IMR-90 (cell line): ENCODE measurements at regions not wholly inside any gene's neighbourhood (a gene's known extent, or its start where the extent isn't known, plus 50 kb on each side); places are given as distances from the start of the nearest gene placed in this dataset.

Experiments
- ATAC-seq: fragments of 200-7000 bp; cut with Tn5 transposase; 2 replicates; pipeline ENCODE4 v1.9.1; 2020; ENCODE audit warnings: low read depth, mild to moderate bottlenecking, moderate library complexity
- BruUV-seq: library from RNA; stranded (reverse); fragments of 400-500 nt; replicated peaks from 2 replicates; lab custom pipeline; 2021; lab: Mats Ljungman, UMichigan
- CTCF ChIA-PET: fragments of 300-600 bp; formaldehyde crosslinking; extraction: SDS; loops from one replicate; lab custom pipeline; 2021; ENCODE audit warnings: antibody characterized with exemption; lab: Yijun Ruan, JAX
- POLR2A ChIA-PET: fragments of 300-600 bp; sonication (Branson Sonifier 250); formaldehyde crosslinking; loops from one replicate; lab custom pipeline; 2022; ENCODE audit warnings: antibody characterized with exemption; ENCODE audit not compliant: unreplicated experiment; lab: Charles Lee
- DNase-seq: peaks from one replicate; pipeline ENCODE4 v3.0.0; 2013
- H2AFZ ChIP-seq: replicated peaks from 2 replicates; pipeline ENCODE3; 2013; ENCODE audit warnings: low read length, mild to moderate bottlenecking; ENCODE audit not compliant: poor library complexity
- H2AK5ac ChIP-seq: 2 replicates; pipeline ENCODE4 v1.6.1; 2013; ENCODE audit warnings: low read depth, low read length, inconsistent platforms
- H2AK9ac ChIP-seq: replicated peaks from 2 replicates; pipeline ENCODE3; 2013; ENCODE audit warnings: mild to moderate bottlenecking, low read depth, low read length, moderate library complexity; ENCODE audit not compliant: poor library complexity
- H2BK120ac ChIP-seq: 2 replicates; pipeline ENCODE4 v1.6.1; 2013; ENCODE audit warnings: low read depth, low read length, inconsistent platforms
- H2BK15ac ChIP-seq: 3 replicates; pipeline ENCODE4 v1.6.1; 2013; ENCODE audit warnings: low read depth, low read length, inconsistent platforms
- H2BK20ac ChIP-seq: 2 replicates; pipeline ENCODE4 v1.6.1; 2013; ENCODE audit warnings: low read depth, mild to moderate bottlenecking, inconsistent platforms, low read length, moderate library complexity
- H2BK5ac ChIP-seq: 2 replicates; pipeline ENCODE4 v1.6.1; 2013; ENCODE audit warnings: mild to moderate bottlenecking, low read depth, low read length, inconsistent platforms; ENCODE audit not compliant: poor library complexity, severe bottlenecking
- H3K14ac ChIP-seq: replicated peaks from 2 replicates; pipeline ENCODE4 v1.6.1; 2013; ENCODE audit warnings: low read depth, low read length, inconsistent platforms
- H3K18ac ChIP-seq: 2 replicates; pipeline ENCODE4 v1.6.1; 2013; ENCODE audit warnings: low read depth, low read length, control low read depth
- H3K23ac ChIP-seq: 2 replicates; pipeline ENCODE4 v1.6.1; 2013; ENCODE audit warnings: low read depth, low read length, inconsistent platforms
- H3K27ac ChIP-seq: 2 replicates; pipeline ENCODE4 v1.5.1; 2013; ENCODE audit warnings: mild to moderate bottlenecking, control low read depth, low read length; ENCODE audit not compliant: insufficient read depth
- H3K27me3 ChIP-seq: 2 replicates; pipeline ENCODE4 v1.6.1; 2013; ENCODE audit warnings: low read length; ENCODE audit not compliant: control insufficient read depth, insufficient read depth
- H3K36me3 ChIP-seq: 2 replicates; pipeline ENCODE4 v1.6.1; 2013; ENCODE audit warnings: low read length, mixed read lengths; ENCODE audit not compliant: control insufficient read depth, insufficient read depth
- H3K4ac ChIP-seq: 2 replicates; pipeline ENCODE4 v1.6.1; 2013; ENCODE audit warnings: low read depth, low read length, inconsistent platforms
- H3K4me1 ChIP-seq: 2 replicates; pipeline ENCODE4 v1.6.1; 2013; ENCODE audit warnings: low read length, mixed read lengths; ENCODE audit not compliant: control insufficient read depth, insufficient read depth
- H3K4me2 ChIP-seq: 2 replicates; pipeline ENCODE4 v1.6.1; 2013; ENCODE audit warnings: low read depth, mild to moderate bottlenecking, control low read depth, low read length, moderate library complexity
- H3K4me3 ChIP-seq: 2 replicates; pipeline ENCODE4 v1.5.1; 2013; ENCODE audit warnings: low read depth, mild to moderate bottlenecking, control low read depth, low read length, moderate library complexity; ENCODE audit not compliant: insufficient read depth
- H3K56ac ChIP-seq: 2 replicates; pipeline ENCODE4 v1.6.1; 2013; ENCODE audit warnings: low read length, inconsistent platforms; ENCODE audit not compliant: insufficient read depth; ENCODE audit errors: extremely low read depth
- H3K79me1 ChIP-seq, 2 experiments: 2 replicates each; pipeline ENCODE4 v1.6.1; 2013; ENCODE audit warnings: low read length in 2 of 2, inconsistent platforms in 1 of 2, low read depth in 1 of 2
- H3K9ac ChIP-seq: 2 replicates; pipeline ENCODE4 v1.6.1; 2013; ENCODE audit warnings: low read depth, low read length, control low read depth
- H3K9me1 ChIP-seq: 2 replicates; pipeline ENCODE4 v1.6.1; 2013; ENCODE audit warnings: low read length, inconsistent platforms; ENCODE audit not compliant: insufficient read depth
- H3K9me3 ChIP-seq: 2 replicates; pipeline ENCODE4 v1.6.1; 2013; ENCODE audit warnings: low read length; ENCODE audit not compliant: control insufficient read depth, insufficient read depth
- H4K20me1 ChIP-seq: 2 replicates; pipeline ENCODE4 v1.6.1; 2013; ENCODE audit warnings: low read length, inconsistent platforms; ENCODE audit not compliant: insufficient read depth
- H4K5ac ChIP-seq: 2 replicates; pipeline ENCODE4 v1.6.1; 2013; ENCODE audit warnings: mild to moderate bottlenecking, low read depth, low read length, control low read depth
- H4K8ac ChIP-seq, 2 experiments: 2 replicates each; pipeline ENCODE4 v1.6.1; 2013; ENCODE audit warnings: low read depth in 2 of 2, low read length in 2 of 2, control low read depth in 1 of 2, inconsistent platforms in 1 of 2
- H4K91ac ChIP-seq: 2 replicates; pipeline ENCODE4 v1.6.1; 2013; ENCODE audit warnings: low read depth, low read length, inconsistent platforms; ENCODE audit not compliant: insufficient read depth
- BHLHE40 ChIP-seq: fragments of 150-350 bp; IDR thresholded peaks from 2 replicates; pipeline ENCODE4 v1.6.1; 2016; ENCODE audit warnings: mild to moderate bottlenecking, low read depth, low read length
- CEBPB ChIP-seq: IDR thresholded peaks from 2 replicates; pipeline ENCODE4 v1.6.1; 2012; ENCODE audit warnings: low read depth, low read length, improper control_type of control experiment
- CHD1 ChIP-seq: IDR thresholded peaks from 2 replicates; pipeline ENCODE4 v1.6.1; 2012; ENCODE audit warnings: low read depth, low read length, improper control_type of control experiment
- CTCF ChIP-seq: conservative IDR thresholded peaks from 2 replicates; pipeline ENCODE4 v1.5.1; 2012; ENCODE audit warnings: mild to moderate bottlenecking, low read depth, low read length, improper control_type of control experiment
- ELK1 ChIP-seq: fragments of 150-350 bp; IDR thresholded peaks from 2 replicates; pipeline ENCODE4 v1.6.1; 2016; ENCODE audit warnings: low read depth, mild to moderate bottlenecking, low read length, moderate library complexity, borderline replicate concordance
- FOS ChIP-seq: fragments of 150-350 bp; IDR thresholded peaks from 2 replicates; pipeline ENCODE4 v1.6.1; 2016; ENCODE audit warnings: low read depth, low read length
- MAFK ChIP-seq: IDR thresholded peaks from 2 replicates; pipeline ENCODE4 v1.6.1; 2012; ENCODE audit warnings: low read depth, low read length, improper control_type of control experiment
- MAZ ChIP-seq: IDR thresholded peaks from 2 replicates; pipeline ENCODE4 v1.6.1; 2012; ENCODE audit warnings: low read depth, mild to moderate bottlenecking, low read length, improper control_type of control experiment, moderate library complexity, borderline replicate concordance
- MXI1 ChIP-seq: IDR thresholded peaks from 2 replicates; pipeline ENCODE4 v1.6.1; 2012; ENCODE audit warnings: low read depth, mild to moderate bottlenecking, low read length, moderate library complexity, borderline replicate concordance
- NFE2L2 ChIP-seq: fragments of 150-350 bp; IDR thresholded peaks from 2 replicates; pipeline ENCODE4 v1.6.1; 2016; ENCODE audit warnings: low read depth, mild to moderate bottlenecking, low read length
- POLR2A ChIP-seq: IDR thresholded peaks from 2 replicates; pipeline ENCODE4 v1.6.1; 2012; ENCODE audit warnings: mild to moderate bottlenecking, low read depth, low read length
- RAD21 ChIP-seq: IDR thresholded peaks from 2 replicates; pipeline ENCODE4 v1.6.1; 2012; ENCODE audit warnings: low read length, improper control_type of control experiment
- RCOR1 ChIP-seq: IDR thresholded peaks from 2 replicates; pipeline ENCODE4 v1.6.1; 2012; ENCODE audit warnings: mild to moderate bottlenecking, low read length, improper control_type of control experiment; ENCODE audit not compliant: insufficient replicate concordance
- RFX5 ChIP-seq: IDR thresholded peaks from 2 replicates; pipeline ENCODE4 v1.8.0; 2012; ENCODE audit warnings: low read depth, mild to moderate bottlenecking, low read length, moderate library complexity
- SMC3 ChIP-seq: fragments of 150-350 bp; IDR thresholded peaks from 2 replicates; pipeline ENCODE4 v1.6.1; 2016; ENCODE audit warnings: low read depth, mild to moderate bottlenecking, antibody characterized with exemption, low read length, moderate library complexity
- WGBS, 2 experiments: methylation state at CpG; one replicate each; pipeline versions ENCODE4 v1.1.5 to v1.1.7; 2013; ENCODE audit warnings: missing lambda C conversion rate in 2 of 2; ENCODE audit not compliant: insufficient read length in 1 of 2; ENCODE audit errors: extremely low coverage in 2 of 2; 5-methylcytosine and 5-hydroxymethylcytosine counted together
- dilution Hi-C: fragments of 300-500 bp; cut with HindIII; formaldehyde crosslinking; loops from one replicate; pipeline ENCODE4 v1.14.3; 2018; ENCODE audit warnings: low sequenced_read_pairs; ENCODE audit not compliant: unreplicated experiment
- in situ Hi-C: fragments of 300-500 bp; cut with MboI; formaldehyde crosslinking; loops from 3 replicates; pipeline ENCODE4 v1.14.3; 2019; ENCODE audit warnings: low sequenced_read_pairs, inconsistent platforms, mixed read lengths
- intact Hi-C: fragments of 100-400 bp; cut with micrococcal nuclease; formaldehyde crosslinking; loops from 2 replicates; pipeline ENCODE4 v1.10.0; 2022
- TF ChIP-seq, protein P1 (sequence below): fragments of 150-350 bp; IDR thresholded peaks from 2 replicates; pipeline ENCODE4 v1.6.1; 2017; ENCODE audit warnings: mild to moderate bottlenecking, antibody characterized with exemption, low read length, low read depth

- BruUV-seq, result no TSS peak
- H2AK9ac ChIP-seq, result no peak overlapping the region
- no peak overlapping the region for H2AK5ac ChIP-seq
- in situ Hi-C loops, result no loop called here
- no peaks in the 10 kb centered on the region for H3K9me1 ChIP-seq
- dilution Hi-C loops, result no loop called here
- H4K20me1 ChIP-seq, result no peaks in the 10 kb centered on the region
- H3K9me3 ChIP-seq, result no peaks in the 10 kb centered on the region
- no peak overlapping the region for H3K56ac ChIP-seq
- no peak overlapping the region for H2BK15ac ChIP-seq
- no peak overlapping the region for H4K8ac ChIP-seq
- CTCF ChIA-PET, result no interaction called here
- no peak for TF ChIP-seq SMC3
- TF ChIP-seq, protein P1, sequence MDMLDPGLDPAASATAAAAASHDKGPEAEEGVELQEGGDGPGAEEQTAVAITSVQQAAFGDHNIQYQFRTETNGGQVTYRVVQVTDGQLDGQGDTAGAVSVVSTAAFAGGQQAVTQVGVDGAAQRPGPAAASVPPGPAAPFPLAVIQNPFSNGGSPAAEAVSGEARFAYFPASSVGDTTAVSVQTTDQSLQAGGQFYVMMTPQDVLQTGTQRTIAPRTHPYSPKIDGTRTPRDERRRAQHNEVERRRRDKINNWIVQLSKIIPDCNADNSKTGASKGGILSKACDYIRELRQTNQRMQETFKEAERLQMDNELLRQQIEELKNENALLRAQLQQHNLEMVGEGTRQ, result no peak
- TF ChIP-seq CEBPB, result no peak
- no peak for TF ChIP-seq RFX5
- TF ChIP-seq MAFK, result no peak
- no peak for TF ChIP-seq RAD21
- no peak for TF ChIP-seq MAZ
- no peak for TF ChIP-seq ELK1
- TF ChIP-seq CHD1, result no peak
- TF ChIP-seq POLR2A, result no peak
- no peak for TF ChIP-seq MXI1
- TF ChIP-seq FOS, result no peak
- TF ChIP-seq BHLHE40, result no peak
- no peak for TF ChIP-seq CTCF
- TF ChIP-seq RCOR1, result no peak
- TF ChIP-seq NFE2L2, result no peak
- H4K91ac ChIP-seq, result no peak overlapping the region
- H3K4ac ChIP-seq, result no peak overlapping the region
- DNase-seq, result no peak
- no CpG with 5 or more reads among the region's 2 CpGs for WGBS, 2 experiments
- no peak overlapping the region for H3K9ac ChIP-seq
- H3K23ac ChIP-seq, result no peak overlapping the region
- no peaks in the 10 kb centered on the region for H3K79me1 ChIP-seq
- H3K27me3 ChIP-seq, result no peaks in the 10 kb centered on the region
- H2AFZ ChIP-seq, result no peak overlapping the region
- no peak overlapping the region for H3K4me3 ChIP-seq
- no peak overlapping the region for H3K18ac ChIP-seq
- H2BK120ac ChIP-seq, result no peak overlapping the region
- H4K5ac ChIP-seq, result no peak overlapping the region
- H3K36me3 ChIP-seq, result no peaks in the 10 kb centered on the region
- POLR2A ChIA-PET, result no interaction called here
- H3K4me1 ChIP-seq, result no peaks in the 10 kb centered on the region
- no peak overlapping the region for H3K4me2 ChIP-seq
- no peak overlapping the region for H3K14ac ChIP-seq
- no peak for ATAC-seq
- no peak overlapping the region for H3K27ac ChIP-seq
- no peak overlapping the region for H2BK5ac ChIP-seq
- H2BK20ac ChIP-seq, result no peak overlapping the region
- intact Hi-C loops, result no loop called here
Observed at GRCh38 chr12:74193191-74193590, 344.4 kb upstream of the ATXN7L3B start.
